NCI-H2081 treated with DMSO at 0.1 percent for 48 hours (cell line): ENCODE measurements at regions not wholly inside any gene's neighbourhood (a gene's known extent, or its start where the extent isn't known, plus 50 kb on each side); places are given as distances from the start of the nearest gene placed in this dataset.
A peak's percentile ranks its signal among the peaks of the same experiment; 100 is the strongest.

Experiments used
- DNase-seq: peaks from one replicate; lab custom pipeline; 2025; lab: John Stamatoyannopoulos, UW

DNA sequence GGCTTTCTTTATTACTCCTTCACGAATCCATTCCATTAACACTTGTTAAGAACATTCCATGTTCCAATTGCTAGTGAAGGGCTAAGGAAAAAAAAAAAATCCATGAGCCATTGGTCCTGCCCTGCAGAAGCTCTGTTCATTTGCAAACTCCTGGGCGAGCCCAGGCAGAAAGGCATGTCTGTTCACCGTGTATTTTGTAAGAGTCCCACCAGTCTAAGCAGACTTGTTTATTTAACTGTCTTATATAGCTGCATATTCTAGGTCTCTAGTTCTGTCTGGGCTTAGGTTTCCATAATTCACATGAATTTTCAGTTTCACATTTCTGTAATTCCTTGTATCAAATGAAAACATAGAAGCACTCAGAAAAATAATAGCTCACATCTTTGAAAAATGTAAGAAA is 97.4 kb upstream of the POU2AF2 start:
- DNase-seq = no peak

- DNase-seq = peak; percentile 79
Observed at GRCh38 chr11:111137846-111138245, 107.7 kb upstream of the POU2AF2 start.

GRCh38 chr11:111135778-111136570 is 109.6 kb upstream of the POU2AF2 start:
- no peak for DNase-seq

GRCh38 chr11:111135101-111135500 is 110.4 kb upstream of the POU2AF2 start:
- DNase-seq = no peak

DNA sequence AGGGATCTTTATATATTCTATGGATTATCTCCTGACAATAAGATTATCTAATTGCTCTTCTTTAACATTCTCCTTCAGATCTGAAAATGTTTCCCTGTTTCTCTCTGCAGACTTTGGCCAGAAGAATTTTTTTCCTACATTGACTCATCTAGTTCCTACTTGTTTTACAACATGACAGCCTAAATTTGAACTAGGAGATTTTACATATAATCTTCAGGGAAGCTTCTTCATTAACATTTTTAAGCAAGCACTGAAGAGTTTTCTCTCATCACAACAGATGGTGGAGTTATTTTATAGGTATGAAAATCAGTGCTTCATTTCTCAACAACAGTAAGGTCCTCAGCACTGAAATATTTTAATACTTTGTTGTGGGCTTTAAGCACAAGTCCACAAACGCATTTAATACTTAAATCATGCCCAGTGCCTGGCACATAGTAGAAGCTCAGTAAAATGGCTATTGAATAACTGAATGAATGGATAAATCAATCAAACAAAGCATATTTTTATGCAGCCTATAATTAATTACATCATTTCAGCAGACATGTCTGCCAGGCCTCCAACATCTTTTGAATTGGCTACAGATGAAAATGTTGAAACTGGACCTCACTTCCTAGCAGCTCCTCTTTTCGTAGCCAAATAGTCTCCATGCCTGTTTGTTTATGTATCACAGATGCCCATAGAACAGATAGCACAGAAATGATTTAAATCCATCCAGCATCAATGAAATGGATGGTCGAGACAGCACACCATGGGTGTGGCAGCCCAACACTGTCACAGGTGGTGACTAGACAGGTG is 117.3 kb upstream of the POU2AF2 start:
- no peak for DNase-seq

DNA sequence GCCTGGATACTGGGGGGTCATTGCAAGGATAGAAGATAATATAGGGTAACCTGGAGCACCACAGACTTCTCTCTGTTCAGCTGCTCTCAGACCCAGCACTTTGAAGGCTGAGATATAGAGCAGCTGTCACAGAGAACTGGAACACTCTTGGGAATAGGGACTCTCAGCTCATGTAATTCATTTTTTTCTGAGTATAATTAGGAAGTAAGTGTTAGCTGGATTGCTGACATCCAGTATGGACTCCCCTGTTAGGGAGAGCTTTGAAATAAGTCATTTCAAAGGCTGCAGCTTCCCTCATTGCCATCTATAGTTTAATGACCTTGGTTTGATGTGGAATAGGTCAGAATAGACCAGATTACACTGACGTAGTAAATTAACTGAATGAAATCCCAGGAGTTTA is 120.8 kb upstream of the POU2AF2 start:
- no peak for DNase-seq

DNA sequence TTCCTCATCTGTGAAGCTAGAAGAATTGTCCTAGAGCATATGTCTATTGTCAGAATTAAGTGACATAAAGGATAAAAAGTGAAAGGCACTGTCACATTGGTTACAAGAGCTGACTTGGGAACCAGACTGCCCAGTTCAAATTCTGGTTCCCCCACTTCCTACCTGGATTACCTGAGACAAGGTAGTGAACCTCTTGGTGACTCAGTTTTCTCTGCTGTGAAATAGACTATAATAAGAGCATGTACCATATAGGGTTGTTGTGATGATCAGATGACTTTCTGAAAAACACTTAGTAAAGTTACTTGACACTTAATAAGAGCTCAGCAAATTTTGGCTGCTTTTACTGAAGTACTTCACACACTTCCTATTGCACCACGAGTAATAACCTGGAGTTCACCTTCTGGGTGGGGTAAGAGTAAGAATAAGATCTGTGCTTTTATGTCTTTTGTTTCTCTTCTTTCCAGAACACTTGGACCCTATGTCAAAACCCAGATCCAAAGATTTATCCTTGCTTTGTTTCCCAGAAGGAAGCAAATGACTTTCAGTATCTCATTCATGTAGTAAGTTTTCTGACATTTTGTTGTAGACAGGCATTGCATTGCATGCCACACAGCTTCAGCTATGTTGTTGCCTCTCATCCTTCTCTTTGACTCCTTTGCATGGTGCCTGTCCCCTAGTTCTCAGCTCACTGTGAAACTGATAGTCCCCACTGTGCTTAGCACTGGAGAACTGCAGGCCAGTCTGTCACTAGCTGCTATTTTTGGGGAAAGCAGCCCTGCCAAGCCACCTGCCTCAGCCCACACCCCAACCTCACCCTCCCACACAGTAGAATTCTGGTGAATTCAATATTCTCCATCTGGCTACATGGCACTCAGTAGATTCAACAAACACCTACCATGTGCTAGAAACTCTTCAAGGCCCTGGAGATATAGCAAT is 121.8 kb upstream of the POU2AF2 start:
- no peak for DNase-seq

GRCh38 chr11:111120696-111121302 is 124.7 kb upstream of the POU2AF2 start:
- no peak for DNase-seq

GRCh38 chr11:111120161-111120560 is 125.4 kb upstream of the POU2AF2 start:
- DNase-seq = no peak

DNA sequence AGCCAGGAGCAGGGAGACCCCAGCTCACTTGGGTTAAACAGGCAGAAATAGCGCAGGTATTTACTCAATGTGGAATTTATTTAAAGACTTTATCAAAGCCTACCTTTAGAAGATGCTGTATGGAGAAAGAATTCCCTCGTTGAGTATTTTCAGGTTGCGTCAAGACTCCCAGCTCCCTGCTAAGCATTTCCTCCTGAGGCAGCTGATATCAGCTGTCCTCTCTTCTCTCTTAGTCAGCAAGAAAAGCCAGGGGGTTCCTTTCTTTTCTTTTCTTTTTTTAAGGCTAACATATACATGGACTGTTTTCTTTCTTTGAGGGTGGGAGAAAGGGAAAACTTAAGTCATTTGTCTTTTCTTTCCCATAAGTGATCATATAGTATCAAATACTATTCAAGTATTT is 125.8 kb upstream of the POU2AF2 start:
- no peak for DNase-seq

DNA sequence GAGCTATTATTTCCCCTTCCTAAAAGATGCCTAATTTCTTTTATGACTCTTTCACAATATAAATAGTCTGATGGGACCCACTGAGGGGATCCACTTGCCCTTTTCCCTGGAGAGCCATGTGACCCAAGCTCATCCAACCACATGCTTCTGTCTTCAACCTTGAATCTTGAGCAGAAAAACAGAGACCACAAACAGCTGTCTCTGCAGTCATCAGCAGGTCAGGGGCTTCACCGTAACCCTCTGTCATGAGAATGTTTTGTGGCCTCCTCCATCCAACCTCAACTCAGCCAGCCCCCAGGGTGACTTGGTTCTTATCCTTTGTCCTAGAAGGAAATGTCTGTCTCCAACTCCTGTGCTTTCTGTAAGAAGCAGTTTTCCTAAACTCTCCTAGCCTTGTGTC is 129.6 kb upstream of the POU2AF2 start:
- DNase-seq = no peak

DNA sequence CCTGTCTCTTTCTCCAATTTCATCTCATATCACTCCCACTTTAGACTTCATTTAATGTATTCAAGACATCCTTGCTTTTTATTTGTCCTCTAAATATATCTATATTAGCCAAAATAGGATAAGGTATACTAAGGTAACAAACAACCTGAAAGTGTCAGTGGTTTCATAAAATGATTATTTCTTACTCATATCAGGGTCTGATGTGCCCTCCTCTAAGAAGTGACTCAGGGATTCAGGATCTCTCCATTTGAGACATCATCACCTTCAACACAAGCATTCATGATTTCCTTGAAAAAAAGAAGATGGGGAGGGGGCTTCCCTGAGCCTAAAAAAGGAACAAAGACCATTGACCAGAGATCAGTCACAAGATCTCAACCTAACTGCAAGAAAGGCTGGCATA is 131.4 kb upstream of the POU2AF2 start:
- no peak for DNase-seq

DNA sequence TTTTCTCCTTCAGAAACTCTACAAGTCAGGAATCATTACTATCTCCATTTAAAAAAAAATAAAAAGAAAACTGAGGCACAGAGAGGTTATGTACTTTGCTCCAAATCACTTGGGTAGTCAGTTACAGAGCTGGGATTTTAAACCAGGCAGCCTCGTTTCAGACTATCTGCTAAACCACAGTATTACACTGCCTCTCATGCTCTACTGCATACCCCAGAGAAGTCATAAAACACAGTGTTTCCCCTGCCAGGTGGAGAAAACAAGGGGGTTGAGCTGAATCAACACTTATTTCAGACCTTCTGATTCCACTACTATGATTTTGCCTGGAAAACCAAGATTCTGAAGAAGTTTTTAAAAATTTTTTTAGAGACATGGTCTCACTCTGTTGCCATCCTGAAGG is 132.9 kb upstream of the POU2AF2 start:
- no peak for DNase-seq

- no peak for DNase-seq
Observed at GRCh38 chr11:111107501-111107900, 138.0 kb upstream of the POU2AF2 start.

GRCh38 chr11:111106641-111107040 is 138.9 kb upstream of the POU2AF2 start:
- DNase-seq = no peak

- no peak for DNase-seq
Observed at GRCh38 chr11:111105566-111105965, 140.0 kb upstream of the POU2AF2 start.

DNA sequence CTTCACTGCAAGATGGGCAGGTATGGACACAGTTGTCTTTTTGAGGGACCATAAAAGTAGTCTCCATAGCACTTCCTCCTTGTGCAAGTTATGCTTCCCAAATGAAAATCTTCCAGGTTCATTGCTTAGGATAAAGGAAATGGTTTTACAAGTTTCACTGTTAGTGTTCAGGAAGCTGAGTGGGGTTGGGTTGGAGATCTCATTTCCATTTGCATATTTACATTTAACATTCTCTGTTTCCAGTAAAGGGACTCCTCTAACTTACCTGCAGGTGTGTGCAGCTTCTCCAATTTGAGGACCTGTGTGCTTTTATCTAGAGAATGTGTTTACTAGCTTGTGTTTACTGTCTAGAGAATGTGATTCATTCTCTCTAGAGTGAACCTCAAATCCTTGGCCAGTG is 141.3 kb upstream of the POU2AF2 start:
- DNase-seq = no peak

DNA sequence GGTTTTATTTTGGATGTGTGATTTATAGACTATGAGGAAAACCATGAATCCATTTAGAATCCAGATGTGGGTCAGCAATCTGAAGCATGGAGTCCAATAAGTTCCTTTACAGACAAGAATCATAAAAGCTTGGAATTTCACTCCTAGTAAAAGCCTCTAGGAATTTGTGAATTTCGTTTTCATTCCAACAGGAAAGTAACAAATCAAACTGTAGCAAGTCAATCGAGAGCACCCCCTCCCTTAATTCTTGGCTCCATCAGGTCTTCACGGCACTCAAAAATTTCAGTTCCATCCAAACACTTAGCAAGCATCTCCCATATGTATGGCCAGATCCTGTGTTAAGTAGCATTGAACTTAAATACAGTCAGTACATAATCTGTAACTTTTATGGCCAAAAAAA is 143.6 kb upstream of the POU2AF2 start:
- no peak for DNase-seq

GRCh38 chr11:111099028-111099713 is 146.4 kb upstream of the POU2AF2 start:
- DNase-seq = no peak

GRCh38 chr11:111098091-111098490 is 147.4 kb upstream of the POU2AF2 start:
- DNase-seq = no peak

DNA sequence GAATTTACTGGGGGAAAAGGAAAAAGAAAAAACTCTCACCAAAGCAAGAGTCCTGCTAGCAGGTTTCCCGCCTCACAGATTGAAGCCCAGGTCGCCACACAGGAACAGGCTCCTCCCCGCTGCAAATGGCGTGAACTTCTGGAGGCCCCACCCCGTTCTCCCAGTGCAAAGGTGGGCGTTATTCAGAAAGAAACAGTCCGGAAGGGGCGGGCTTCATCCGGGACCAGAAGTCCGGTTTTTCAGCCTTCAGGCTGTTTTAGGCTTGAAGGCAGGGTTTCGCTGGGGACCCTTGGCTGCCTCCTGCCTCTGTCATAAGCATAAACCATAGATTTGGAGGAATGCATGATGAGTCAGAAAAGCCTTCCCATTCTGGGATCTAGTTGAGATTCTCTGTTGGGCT is 148.3 kb upstream of the POU2AF2 start:
- DNase-seq = no peak
